ENCODE measurements at regions not wholly inside any gene's neighbourhood (a gene's known extent, or its start where the extent isn't known, plus 50 kb on each side); places are given as distances from the start of the nearest gene placed in this dataset.
A peak's percentile ranks its signal among the peaks of the same experiment; 100 is the strongest.
"Not testable (repeated sequence)": the region's sequence is repeated elsewhere in the genome, so short reads cannot be mapped to it uniquely, and the experiment has no call there.

DNA sequence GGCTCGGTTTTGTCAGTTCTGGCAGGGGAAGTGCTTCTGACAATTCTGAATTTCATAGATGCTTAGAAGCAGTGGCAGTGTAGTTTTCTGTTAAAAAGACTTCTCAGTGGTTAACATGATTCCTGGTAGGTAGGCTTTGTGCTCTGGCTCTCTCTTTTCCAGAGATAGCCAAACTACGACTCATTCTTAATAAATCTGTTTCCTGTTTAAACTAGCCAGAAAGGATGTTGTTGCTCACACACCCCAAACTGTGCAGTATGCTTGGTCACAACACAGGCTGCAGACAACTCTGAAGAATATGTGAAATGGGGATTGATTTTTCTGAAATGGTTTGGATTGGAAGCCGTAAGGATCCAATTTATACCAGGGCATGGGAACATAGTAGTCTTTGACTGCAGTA, 711.5 kb downstream of the PCDH17 start:
- no peak for DNase-seq

DNA sequence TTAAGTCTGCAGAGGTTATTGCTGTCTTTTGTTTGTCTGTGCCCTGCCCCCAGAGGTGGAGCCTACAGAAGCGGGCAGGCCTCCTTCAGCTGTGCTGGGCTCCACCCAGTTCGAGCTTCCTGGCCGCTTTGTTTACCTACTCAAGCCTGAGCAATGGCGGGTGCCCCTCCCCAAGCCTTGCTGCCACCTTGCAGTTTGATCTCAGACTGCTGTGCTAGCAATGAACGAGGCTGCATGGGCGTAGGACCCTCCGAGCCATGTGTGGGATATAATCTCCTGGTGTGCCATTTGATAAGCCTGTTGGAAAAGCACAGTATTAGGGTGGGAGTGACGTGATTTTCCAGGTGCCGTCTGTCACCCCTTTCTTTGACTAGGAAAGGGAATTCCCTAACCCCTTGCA, 720.6 kb downstream of the PCDH17 start:
- not testable (repeated sequence) for DNase-seq

DNA sequence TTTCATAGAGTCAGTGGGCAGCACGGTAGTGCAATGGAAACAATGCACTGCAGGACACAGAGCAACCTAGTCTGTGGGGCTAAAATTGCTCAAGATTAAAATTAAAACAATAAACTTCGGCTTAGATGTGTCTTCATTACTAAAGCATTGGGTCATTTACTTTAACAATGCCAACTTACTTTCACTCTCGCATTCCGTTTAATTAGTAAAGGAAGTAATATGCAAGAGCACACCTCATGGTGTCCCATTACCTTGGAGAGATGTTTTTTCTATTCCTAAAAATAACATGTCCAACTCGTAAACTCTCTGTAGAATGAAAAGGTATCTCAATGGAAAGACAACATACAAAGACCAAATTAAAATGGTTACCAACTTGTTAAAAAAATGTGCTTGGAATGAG, 738.4 kb downstream of the PCDH17 start:
- DNase-seq, result no peak

DNA sequence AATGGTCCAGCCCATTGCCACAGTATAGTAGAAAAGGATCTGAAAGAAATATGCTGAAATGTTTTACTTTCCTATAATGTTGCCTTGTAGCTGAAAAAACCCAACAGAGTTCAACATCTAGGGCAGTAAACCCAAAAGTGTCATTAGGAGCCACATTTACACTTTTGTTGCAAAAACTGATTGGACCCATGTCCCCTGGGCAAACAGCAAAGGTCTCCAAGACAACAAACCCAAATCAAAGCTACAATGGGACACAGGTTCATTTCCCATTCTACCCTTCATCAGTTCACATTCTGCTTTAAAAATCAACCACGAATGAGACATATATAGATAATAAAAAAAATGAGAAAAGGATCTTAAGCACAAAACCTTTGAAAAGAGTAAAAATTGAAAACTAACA, 744.8 kb downstream of the PCDH17 start:
- no peak for DNase-seq

DNA sequence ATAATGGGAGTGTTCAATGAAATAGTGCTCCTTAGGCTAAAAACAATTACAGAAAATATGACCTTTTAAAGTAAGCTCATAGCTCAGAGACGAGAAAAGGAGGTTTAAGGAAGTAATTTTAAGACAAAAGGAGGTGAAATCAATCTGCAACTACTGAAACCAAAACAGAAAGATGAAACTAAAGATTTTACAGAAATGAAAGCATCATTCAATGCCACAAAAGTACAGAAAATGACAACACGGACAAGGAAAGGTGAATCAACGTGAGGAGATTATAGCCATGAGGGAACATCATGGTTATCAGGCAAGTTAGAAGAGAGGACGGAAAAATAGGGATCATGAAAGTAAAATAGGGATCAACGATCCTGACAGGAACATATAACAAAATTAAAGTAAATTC, 745.2 kb downstream of the PCDH17 start:
- no peak for DNase-seq

DNA sequence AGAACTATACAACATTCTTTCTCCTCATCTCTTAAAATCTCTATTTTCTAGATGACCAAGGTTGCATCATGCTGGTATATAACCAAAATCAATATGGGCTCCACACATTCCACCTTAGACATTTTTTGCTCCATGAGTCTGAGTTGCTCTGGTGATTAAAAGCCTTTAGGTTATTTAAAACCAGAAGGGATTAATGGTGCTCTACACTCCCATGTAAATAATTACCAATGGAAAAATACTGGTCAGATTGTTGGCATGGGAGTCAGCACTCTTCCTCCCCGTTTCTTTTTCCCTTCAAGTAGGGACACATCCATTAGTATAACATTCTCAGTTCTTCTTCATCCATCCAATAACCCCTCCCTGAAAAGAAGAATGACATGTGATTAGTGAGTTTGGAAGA, 747.7 kb downstream of the PCDH17 start:
- no peak for DNase-seq

DNA sequence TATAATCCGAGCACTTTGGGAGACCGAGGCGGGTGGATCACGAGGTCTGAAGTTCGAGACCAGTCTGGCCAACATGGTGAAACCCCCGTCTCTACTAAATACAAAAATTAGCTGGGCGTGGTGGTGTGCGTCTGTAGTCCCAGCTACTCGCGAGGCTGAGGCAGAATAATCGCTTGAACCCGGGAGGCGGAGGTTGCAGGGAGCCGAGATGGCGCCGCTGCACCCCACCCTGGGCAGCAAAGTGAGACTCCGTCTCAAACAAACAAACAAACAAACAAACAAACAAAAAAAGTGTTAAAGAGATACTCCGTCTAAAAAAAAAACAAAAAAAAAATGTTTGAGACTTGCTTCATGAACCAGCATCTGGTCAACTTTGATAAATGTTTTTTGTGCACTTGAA, 753.8 kb downstream of the PCDH17 start:
- not testable (repeated sequence) for DNase-seq

DNA sequence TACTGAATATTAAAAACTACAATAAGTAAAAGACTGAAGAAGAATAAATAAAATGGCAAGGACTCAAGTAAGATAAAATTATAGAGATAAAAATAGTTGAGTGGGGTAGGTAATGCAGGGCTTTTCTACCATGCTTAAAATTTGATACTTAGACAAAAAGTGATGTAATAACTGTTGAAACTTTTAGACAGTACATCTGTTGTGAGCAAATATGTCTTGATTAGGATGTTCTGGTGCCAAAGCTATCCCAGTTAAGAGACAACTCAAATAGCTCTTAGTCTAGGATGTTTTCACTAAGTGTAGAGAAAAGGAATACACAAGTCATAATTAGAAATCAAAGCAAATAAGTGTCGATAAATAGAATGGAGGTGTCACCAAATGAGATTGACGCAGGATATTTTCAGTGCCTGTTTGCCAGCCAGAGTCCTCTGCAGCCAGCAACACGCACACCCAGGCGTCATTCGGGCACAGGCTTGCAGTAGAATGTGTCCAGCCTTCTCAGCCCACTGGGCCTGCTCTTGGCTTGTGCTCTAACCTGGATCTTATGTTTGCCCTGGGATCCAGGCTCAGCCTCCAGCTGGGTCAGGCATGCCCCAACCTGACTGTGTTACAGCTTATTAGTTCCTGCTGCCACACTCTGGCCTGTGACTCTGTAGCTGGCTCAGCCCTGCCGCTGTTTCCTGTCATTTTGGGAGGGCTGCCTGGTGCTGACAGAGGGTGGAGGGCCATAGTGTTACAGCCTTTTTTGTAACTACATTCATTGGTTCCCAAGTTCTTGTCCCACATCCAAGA, 766.2 kb downstream of the PCDH17 start:
- DNase-seq, result no peak

DNA sequence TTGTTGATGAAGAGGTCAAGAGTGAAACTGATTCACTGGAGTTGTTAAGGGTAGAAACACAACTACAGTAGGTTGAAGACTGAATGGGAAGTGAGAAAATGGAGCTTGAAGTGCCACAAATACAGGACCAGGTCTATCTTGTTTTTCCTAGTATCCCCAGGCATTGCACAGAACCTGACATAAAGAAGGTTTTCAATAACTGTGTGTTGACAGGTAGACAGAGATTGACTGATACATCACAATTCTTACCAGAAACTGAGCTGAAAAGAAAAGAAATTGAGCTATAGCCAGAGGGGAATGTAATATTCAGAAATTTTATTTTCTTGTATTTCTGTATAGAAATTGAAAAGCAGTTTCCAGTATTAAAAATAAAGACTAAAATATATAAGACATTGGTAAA, 767.7 kb downstream of the PCDH17 start:
- no peak for DNase-seq

DNA sequence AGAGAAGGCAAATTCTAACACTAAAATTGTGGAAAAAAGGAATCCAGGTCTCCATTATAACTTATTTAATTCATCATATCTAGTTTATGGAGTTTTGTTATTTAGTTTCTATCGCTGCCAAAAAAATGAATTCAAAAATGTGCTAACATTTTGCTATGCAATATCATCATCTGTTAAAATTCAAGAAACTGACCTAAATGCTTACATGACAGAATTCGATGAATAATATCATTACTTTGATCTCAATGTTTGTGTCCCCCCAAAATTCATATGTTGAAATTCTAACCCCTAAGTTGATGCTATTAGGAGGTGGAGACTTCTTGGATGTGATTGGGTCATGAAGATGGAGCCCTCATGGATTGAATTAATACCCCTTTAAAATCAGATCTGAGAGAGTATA, 775.0 kb downstream of the PCDH17 start:
- no peak for DNase-seq

DNA sequence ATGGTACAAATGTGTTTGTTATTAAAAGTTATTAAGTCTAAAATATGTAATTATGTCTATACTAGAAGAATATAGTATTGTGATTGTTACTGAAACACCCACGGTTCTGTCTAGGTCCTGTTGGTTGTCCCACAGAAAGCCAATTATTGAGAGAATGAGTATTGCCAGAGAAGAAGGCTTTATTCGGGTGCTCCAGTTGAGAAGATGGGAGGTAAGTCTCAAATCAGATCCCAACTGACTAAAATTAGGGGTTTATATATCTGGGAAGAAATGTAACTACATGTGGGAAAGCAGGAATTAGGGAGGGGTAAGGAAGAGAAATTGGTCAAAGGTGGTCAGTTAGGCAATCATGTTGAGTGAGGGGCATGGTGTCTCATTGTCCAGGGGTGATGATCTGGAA, 798.4 kb downstream of the PCDH17 start:
- no peak for DNase-seq

DNA sequence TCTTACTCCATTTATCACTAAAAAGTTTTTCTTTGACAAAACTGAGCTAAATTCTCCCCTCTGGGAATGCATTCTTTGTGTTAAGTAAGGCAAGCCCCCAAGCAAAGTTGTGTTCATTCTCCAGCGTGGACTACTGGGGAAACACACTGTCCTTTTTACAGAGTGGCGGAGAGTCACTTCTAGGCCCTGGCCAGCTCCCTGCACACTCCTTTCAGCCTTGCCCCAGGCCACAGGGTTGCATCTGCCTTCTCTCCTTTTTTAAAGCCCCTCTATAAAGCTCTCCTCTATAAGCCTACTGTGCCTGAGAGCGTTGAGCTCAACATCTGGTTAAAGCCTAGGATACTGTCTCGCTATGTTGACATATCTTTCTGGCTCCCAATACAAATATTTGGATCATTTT, 803.4 kb downstream of the PCDH17 start:
- no peak for DNase-seq

DNA sequence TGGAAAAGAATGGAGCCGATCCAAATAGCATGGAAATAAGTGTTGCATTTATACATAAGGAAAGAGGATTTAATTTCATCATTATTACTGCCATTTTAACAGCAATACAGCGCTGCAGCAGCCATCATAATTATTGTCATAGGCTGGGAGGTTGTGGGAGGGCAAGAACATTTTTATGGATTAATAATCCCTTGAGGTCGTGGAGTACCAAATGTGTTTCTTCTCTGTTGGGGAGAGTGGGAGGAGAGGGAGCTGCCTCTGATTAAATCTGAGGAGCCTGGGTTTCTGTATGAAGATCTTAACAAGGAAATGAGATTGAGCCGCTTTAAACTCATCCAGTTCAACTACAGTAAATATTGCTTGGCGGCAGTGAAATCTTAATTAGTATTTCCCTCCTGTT, 805.9 kb downstream of the PCDH17 start:
- peak in 1 of 51 donors; percentile 29 for DNase-seq

DNA sequence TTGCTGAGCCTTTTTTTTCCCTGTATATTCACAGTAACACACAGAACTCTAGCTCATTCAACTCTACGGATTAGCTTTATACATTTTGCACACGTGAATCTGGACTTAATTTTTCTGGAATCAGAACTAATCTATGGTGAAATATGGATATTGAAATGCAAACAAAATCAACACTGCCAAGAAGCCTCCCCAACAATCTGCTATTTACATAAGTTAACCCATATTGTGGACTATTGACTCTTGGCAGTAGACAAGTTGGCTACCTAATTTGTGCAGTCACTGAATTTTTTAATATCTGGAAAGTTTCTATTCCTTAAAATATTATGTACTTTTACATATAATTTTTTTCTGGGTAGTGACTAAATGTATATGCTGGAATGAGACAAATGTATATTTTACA, 815.4 kb downstream of the PCDH17 start:
- DNase-seq, result no peak

DNA sequence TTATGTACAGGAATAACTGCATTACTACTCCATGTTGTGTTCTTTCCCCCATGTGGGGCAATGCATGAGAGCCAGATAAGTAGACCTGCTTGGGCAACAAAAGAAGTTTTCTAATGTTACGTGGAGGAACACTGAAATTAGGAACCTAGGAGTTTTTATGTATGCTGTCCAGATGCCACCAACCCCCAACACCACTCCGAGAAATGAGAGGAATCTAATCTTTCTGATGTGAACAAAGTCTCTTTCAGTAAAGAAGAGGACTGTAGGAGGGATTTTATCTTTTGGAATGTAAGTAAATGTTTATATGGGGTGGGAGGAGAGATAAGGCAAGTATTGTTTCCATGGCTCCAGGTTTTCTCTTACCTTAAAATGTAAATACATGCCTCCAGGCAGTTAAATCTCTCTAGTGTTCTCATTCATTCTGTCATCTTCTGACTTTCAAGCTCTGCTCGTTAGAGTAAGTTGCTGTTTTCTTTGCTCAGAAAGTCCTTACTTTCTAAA, 820.6 kb downstream of the PCDH17 start:
- DNase-seq, result no peak

DNA sequence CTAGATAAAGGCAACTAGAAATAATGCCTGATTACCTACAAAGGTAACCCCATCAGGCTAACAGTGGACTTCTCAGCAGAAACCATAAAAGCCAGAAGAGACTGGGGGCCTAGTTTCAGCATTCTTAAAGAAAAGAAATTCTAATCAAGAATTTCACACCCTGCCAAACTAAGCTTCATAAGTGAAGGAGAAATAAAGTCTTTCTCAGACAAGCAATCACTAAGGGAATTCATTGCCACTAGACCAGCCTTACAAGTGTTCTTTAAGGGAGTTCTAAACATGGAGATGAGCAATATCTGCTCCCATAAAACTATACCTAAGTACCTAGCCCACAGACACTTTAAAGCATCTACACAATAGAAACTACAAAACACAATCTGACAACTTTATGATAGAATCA, 823.5 kb downstream of the PCDH17 start:
- DNase-seq, result no peak

DNA sequence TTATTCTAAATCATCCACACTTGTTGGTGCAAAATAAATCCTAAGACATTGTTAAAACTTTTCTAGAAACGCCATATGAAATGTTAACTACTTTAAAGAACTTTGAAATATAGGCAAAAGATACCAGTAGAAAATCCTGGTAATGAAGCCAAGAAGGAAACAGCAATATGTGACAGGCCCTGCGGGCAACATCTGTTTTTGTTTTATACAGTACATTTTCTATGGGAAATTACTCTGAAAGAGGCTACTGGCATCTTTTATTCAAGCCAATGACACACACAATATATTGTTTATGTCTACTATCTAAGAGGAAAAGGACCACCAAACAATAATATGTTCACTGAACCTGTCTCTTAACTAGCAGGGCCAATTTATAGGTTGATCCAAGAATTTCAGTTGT, 829.7 kb downstream of the PCDH17 start:
- no peak for DNase-seq

DNA sequence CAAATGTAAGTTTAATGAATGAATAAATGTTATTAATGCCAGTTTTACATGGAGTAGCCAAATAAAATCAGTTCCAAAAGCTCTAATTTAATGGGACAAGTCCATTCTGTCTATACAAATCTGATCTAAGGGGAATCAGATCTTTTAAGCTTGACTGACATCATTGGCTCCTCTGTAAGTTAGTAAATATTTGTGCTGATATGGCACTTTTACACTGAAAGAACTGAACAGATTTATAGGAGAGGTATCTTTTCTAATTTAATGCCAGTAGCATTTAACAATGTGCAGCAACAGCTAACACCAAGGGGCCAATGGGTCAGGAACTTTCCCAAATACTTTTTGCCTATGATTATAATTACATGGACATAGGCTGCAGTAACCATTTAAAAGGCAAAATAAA, 832.3 kb downstream of the PCDH17 start:
- DNase-seq, result no peak

DNA sequence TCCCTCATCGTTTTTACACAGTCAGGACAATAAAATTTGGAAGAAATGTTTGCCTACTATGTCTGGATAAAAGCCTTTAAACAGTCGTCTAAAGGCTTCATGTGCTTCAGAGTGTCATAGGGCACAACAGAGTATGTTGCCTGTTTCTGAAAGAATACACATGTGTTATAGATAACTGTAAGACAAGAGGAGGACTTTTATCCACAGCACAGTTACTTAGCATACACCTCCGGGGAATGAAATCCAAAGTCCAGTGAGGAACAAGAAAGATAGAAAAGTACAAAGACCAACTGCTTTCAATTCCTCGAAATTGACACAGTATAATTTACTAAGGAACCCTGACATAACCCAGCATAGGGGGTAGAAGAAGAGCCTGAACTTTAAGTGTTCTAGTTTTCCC, 835.6 kb downstream of the PCDH17 start:
- DNase-seq, result no peak

DNA sequence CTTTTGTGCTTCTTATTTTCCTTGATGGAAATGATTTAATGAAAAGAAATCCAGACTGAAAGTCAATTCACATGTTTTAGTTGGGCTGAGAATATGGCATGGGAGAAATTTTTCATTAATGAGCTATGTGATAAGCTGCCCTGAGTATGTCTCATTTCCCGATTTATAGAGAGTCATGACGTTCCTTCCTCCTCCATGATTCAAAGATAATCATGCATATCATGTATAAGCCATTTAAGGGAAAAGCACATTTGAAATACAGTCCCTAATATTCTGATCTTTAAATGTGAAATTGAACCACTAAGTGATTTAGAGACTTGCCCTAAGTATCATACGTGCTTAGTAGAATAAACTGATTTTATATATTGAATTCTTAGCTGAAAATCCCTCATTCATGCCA, 840.9 kb downstream of the PCDH17 start:
- DNase-seq, result no peak

DNA sequence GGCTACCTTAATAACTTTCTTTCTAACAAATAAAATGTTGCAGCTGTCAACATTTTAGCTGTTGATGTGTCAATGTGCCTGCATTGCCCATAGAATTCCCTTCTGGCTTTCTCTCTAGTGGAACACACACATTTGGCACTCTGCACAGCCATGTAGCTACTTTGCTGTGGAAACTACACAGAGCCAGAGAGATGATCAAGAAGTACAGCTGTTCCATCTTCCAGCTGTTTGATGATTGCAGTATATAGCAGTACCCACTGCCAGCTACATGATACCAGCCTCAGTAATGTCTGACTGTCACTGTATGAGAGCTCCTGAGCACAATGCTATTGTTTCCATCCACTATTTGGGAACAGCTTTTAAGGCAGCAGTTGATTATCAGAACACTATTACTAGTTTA, 843.0 kb downstream of the PCDH17 start:
- DNase-seq, result no peak

DNA sequence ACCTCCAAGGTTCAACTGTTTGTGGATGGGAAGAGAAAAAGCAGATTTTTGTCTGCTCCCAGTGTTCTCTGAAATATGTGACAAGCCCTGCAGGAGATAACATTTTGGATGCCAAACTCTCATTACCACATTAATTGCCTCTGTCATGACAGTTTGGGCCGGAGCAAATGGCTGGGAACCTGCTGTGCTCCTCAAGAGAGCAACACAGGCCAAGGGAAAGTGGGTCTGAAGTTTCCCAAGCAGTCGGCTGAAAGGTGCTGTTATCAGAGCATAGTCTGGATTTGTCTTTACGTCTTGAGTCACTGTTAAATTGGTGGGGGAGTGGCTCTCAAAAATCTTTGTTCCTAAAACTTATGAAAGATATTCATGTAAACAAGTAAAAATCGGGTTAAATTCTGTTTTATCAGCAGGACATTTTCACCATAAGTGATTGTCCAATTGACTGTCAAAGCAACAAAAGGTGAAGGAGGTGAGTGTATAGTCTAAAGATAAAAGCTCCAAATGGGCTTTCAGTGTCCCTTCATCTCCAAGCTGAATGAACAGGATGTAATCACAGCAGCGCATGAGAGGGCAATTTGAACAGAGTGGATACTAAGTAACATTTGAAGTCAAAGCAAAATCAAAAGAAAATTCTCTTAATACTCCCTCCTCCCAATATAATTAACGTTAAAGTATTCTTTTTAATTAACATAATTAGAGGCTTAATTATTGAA, 844.8 kb downstream of the PCDH17 start:
- no peak for DNase-seq

DNA sequence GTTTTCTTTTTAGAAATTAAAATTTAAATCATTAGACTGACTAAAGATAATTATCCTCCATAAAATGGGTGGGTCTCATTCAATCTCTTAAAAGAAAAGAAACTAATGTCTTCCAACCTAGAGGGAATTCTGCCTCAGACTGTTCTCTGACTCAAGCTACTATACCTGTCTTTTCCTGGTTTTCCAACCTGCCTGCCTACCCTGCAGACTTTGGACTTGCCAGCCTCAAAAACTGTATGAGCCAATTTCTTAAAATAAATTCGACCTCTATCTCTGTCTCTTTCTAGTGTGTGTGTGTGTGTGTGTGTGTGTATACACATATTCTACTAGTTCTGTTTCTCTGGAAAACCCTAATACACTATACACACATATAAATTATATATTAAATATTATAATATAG, 847.3 kb downstream of the PCDH17 start:
- no peak for DNase-seq
